Suprapubic skin (tissue), 3 donors: ENCODE measurements at regions not wholly inside any gene's neighbourhood (a gene's known extent, or its start where the extent isn't known, plus 50 kb on each side); places are given as distances from the start of the nearest gene placed in this dataset.

ENCODE experiments used
- CTCF ChIP-seq, 2 donors: fragments of 200-600 bp in 1 of 2; fragments of 450-650 bp in 1 of 2; sonication (generic) in 1 of 2; IDR thresholded peaks; one replicate each; pipeline ENCODE4 v1.5.1; 2016 to 2019; ENCODE audit warnings: antibody characterized with exemption in 2 of 2, mild to moderate bottlenecking in 1 of 2, moderate library complexity in 1 of 2
- POLR2A ChIP-seq, 2 donors: fragments of 450-650 bp; IDR thresholded peaks; one replicate each; pipeline ENCODE4 v1.6.1; 2017; ENCODE audit warnings: antibody characterized with exemption in 2 of 2, mild to moderate bottlenecking in 2 of 2, moderate library complexity in 2 of 2

- no peak for TF ChIP-seq CTCF (IDR thresholded peaks at IDR 0.05)
- no peak for TF ChIP-seq POLR2A (IDR thresholded peaks at IDR 0.05)
Observed at GRCh38 chr2:118596620-118597019, 250.8 kb downstream of the EN1 start.
